Progenitor cell of endocrine pancreas (in vitro differentiated cells): ENCODE measurements at regions not wholly inside any gene's neighbourhood (a gene's known extent, or its start where the extent isn't known, plus 50 kb on each side); places are given as distances from the start of the nearest gene placed in this dataset.

Experiments used
- DNase-seq: peaks from one replicate; pipeline ENCODE4 v3.0.0; 2021; ENCODE audit warnings: low spot score; ENCODE audit not compliant: unreplicated experiment
- H3K27ac Mint-ChIP-seq: 2 replicates; pipeline ENCODE4 v1.8.0; 2021; ENCODE audit warnings: mild to moderate bottlenecking, moderate library complexity, mixed read lengths
- H3K27me3 Mint-ChIP-seq: 2 replicates; pipeline ENCODE4 v1.8.0; 2021; ENCODE audit warnings: mixed read lengths
- H3K36me3 Mint-ChIP-seq: 2 replicates; pipeline ENCODE4 v1.8.0; 2022; ENCODE audit warnings: mixed read lengths; ENCODE audit not compliant: insufficient read depth
- H3K4me1 Mint-ChIP-seq: 2 replicates; pipeline ENCODE4 v1.8.0; 2021; ENCODE audit warnings: low read depth, mixed read lengths
- H3K4me3 Mint-ChIP-seq: 2 replicates; pipeline ENCODE4 v1.8.0; 2021; ENCODE audit warnings: low read depth, mild to moderate bottlenecking, moderate library complexity, mixed read lengths
- H3K9me3 Mint-ChIP-seq: 2 replicates; pipeline ENCODE4 v1.8.0; 2021; ENCODE audit warnings: low read depth, mixed read lengths
- CTCF ChIP-seq: fragments of 200-600 bp; sonication (generic); IDR thresholded peaks from one replicate; pipeline ENCODE4 v1.5.0; 2021; ENCODE audit warnings: antibody characterized with exemption, mild to moderate bottlenecking; ENCODE audit not compliant: unreplicated experiment

GRCh38 chr17:13200671-13201070, 182.8 kb upstream of the ELAC2 start:
- Mint-ChIP-seq H3K27me3 (no peaks in the 10 kb centered on the region), H3K36me3 (no peaks in the 10 kb centered on the region), H3K27ac (no peak overlapping the region), H3K9me3 (peaks cover 9% of the 10 kb centered on the region), H3K4me3 (no peak overlapping the region), H3K4me1 (peaks cover 13% of the 10 kb centered on the region)
- TF ChIP-seq CTCF: no peak
- DNase-seq: no peak

- Mint-ChIP-seq H3K4me3 (no peak overlapping the region), H3K27me3 (no peaks in the 10 kb centered on the region), H3K36me3 (no peaks in the 10 kb centered on the region), H3K4me1 (peaks cover 14% of the 10 kb centered on the region), H3K9me3 (peaks cover 9% of the 10 kb centered on the region), H3K27ac (no peak overlapping the region)
- TF ChIP-seq CTCF: no peak
- DNase-seq: no peak
Observed at GRCh38 chr17:13199425-13199824, 181.6 kb upstream of the ELAC2 start.

GRCh38 chr17:13197586-13197985, 179.8 kb upstream of the ELAC2 start:
- no peak overlapping the region for H3K4me3 Mint-ChIP-seq
- no peak overlapping the region for H3K27ac Mint-ChIP-seq
- H3K4me1 Mint-ChIP-seq: peaks cover 13% of the 10 kb centered on the region
- H3K27me3 Mint-ChIP-seq: no peaks in the 10 kb centered on the region
- TF ChIP-seq CTCF: no peak
- no peak for DNase-seq
- H3K36me3 Mint-ChIP-seq: peaks cover 2% of the 10 kb centered on the region
- peaks cover 12% of the 10 kb centered on the region for H3K9me3 Mint-ChIP-seq

GRCh38 chr17:13194887-13195286, 177.1 kb upstream of the ELAC2 start:
- peaks cover 16% of the 10 kb centered on the region for H3K9me3 Mint-ChIP-seq
- no peaks in the 10 kb centered on the region for H3K27me3 Mint-ChIP-seq
- DNase-seq: no peak
- no peak overlapping the region for H3K4me3 Mint-ChIP-seq
- no peak overlapping the region for H3K27ac Mint-ChIP-seq
- no peak for TF ChIP-seq CTCF
- H3K36me3 Mint-ChIP-seq: peaks cover 5% of the 10 kb centered on the region
- H3K4me1 Mint-ChIP-seq: peaks cover 14% of the 10 kb centered on the region

- Mint-ChIP-seq H3K27ac (peak overlapping the region; percentile 99), H3K27me3 (no peaks in the 10 kb centered on the region), H3K4me3 (peak overlapping the region; percentile 25), H3K9me3 (peaks cover 13% of the 10 kb centered on the region), H3K36me3 (peaks cover 9% of the 10 kb centered on the region), H3K4me1 (peaks cover 39% of the 10 kb centered on the region)
- peak; percentile 55 for DNase-seq
- TF ChIP-seq CTCF: peak; percentile 46
Observed at GRCh38 chr17:13182854-13183253, 165.0 kb upstream of the ELAC2 start.
